ENCODE measurements at regions not wholly inside any gene's neighbourhood (a gene's known extent, or its start where the extent isn't known, plus 50 kb on each side); places are given as distances from the start of the nearest gene placed in this dataset.

- TF ChIP-seq CTCF (IDR thresholded peaks at IDR 0.05; ENCODE audit: low read depth, low read length) = no peak
- H3K4me3 ChIP-seq (ENCODE audit: low read depth, low read length) = no peak overlapping the region
These were observed 101.4 kb upstream of the SLC4A10 start for GRCh38 chr2:161522796-161523195.

GRCh38 chr2:161533218-161533617, 91.0 kb upstream of the SLC4A10 start:
- H3K4me3 ChIP-seq (ENCODE audit: low read depth, low read length) = no peak overlapping the region
- TF ChIP-seq CTCF (IDR thresholded peaks at IDR 0.05; ENCODE audit: low read depth, low read length) = no peak

- TF ChIP-seq CTCF (IDR thresholded peaks at IDR 0.05; ENCODE audit: low read depth, low read length) = no peak
- no peak overlapping the region for H3K4me3 ChIP-seq (ENCODE audit: low read depth, low read length)
These were observed 77.6 kb upstream of the SLC4A10 start for GRCh38 chr2:161546635-161547034.

GRCh38 chr2:161547130-161547529, 77.1 kb upstream of the SLC4A10 start:
- TF ChIP-seq CTCF (IDR thresholded peaks at IDR 0.05; ENCODE audit: low read depth, low read length) = no peak
- H3K4me3 ChIP-seq (ENCODE audit: low read depth, low read length) = no peak overlapping the region

GRCh38 chr2:161552015-161552414, 72.2 kb upstream of the SLC4A10 start:
- no peak for TF ChIP-seq CTCF (IDR thresholded peaks at IDR 0.05; ENCODE audit: low read depth, low read length)
- H3K4me3 ChIP-seq (ENCODE audit: low read depth, low read length) = no peak overlapping the region

GRCh38 chr2:161555826-161556225, 68.4 kb upstream of the SLC4A10 start:
- H3K4me3 ChIP-seq (ENCODE audit: low read depth, low read length) = no peak overlapping the region
- no peak for TF ChIP-seq CTCF (IDR thresholded peaks at IDR 0.05; ENCODE audit: low read depth, low read length)

- no peak for TF ChIP-seq CTCF (IDR thresholded peaks at IDR 0.05; ENCODE audit: low read depth, low read length)
- no peak overlapping the region for H3K4me3 ChIP-seq (ENCODE audit: low read depth, low read length)
These were observed 67.8 kb upstream of the SLC4A10 start for GRCh38 chr2:161556440-161556839.
